Keratinocyte (primary cell): ENCODE measurements at regions not wholly inside any gene's neighbourhood (a gene's known extent, or its start where the extent isn't known, plus 50 kb on each side); places are given as distances from the start of the nearest gene placed in this dataset.

Experiments used
- CTCF ChIP-seq, 3 experiments: IDR thresholded peaks in 1 of 3; conservative IDR thresholded peaks in 1 of 3; optimal IDR thresholded peaks in 1 of 3; 2 replicates in 2 of 3; 3 replicates in 1 of 3; pipeline versions ENCODE3 to v1.5.1; 2011; ENCODE audit warnings: low read length in 3 of 3, mild to moderate bottlenecking in 3 of 3, moderate library complexity in 2 of 3, control low read depth in 1 of 3, inconsistent platforms in 1 of 3; ENCODE audit not compliant: insufficient read depth in 2 of 3; ENCODE audit errors: extremely low read depth in 1 of 3
- EZH2 ChIP-seq: IDR thresholded peaks from one replicate; pipeline ENCODE4 v1.6.1; 2012; ENCODE audit warnings: inconsistent platforms, mild to moderate bottlenecking, low read length, moderate library complexity

DNA sequence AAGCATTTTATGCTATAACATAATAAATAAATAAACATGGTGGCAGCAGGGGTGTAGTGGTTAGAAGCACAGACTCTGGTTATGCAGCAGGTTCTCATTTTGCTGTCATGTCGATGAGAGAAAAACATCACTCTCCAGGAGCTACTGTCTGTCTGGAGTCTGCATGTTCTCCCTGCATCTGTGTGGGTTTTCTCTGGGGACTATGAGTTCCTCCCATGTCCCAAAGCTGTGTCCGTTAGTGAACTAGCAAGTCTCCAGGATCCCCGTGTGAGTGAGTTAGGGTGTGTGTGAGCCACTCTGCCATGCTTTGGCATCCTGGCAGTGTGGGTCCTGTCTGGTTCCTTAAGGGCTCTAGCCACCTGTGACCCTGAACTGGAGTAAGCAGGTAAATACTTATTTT lies 585.6 kb upstream of the AGA start:
- TF ChIP-seq EZH2 (no peak), CTCF (optimal IDR thresholded peaks at IDR 0.05 in 1 of 3, IDR thresholded peaks at IDR 0.05 in 1 of 3, conservative IDR thresholded peaks at IDR 0.05 in 1 of 3; ENCODE audit: extremely low read depth in 1 of 3, insufficient read depth in 2 of 3, low read length in 3 of 3) (no peak)
